H7 (cell line): ENCODE measurements at regions not wholly inside any gene's neighbourhood (a gene's known extent, or its start where the extent isn't known, plus 50 kb on each side); places are given as distances from the start of the nearest gene placed in this dataset.
"Not testable (repeated sequence)": the region's sequence is repeated elsewhere in the genome, so short reads cannot be mapped to it uniquely, and the experiment has no call there.

ENCODE experiments used
- DNase-seq: peaks from one replicate; pipeline ENCODE4 v3.0.0; 2012
- H3K27me3 ChIP-seq: 2 replicates; pipeline ENCODE4 v1.6.0; 2011; ENCODE audit warnings: mild to moderate bottlenecking, low read length; ENCODE audit not compliant: control insufficient read depth, insufficient read depth
- H3K36me3 ChIP-seq: replicated peaks from 2 replicates; pipeline ENCODE4 v1.5.1; 2011; ENCODE audit warnings: low read length; ENCODE audit not compliant: control insufficient read depth, insufficient read depth
- H3K4me3 ChIP-seq: 2 replicates; pipeline ENCODE4 v1.5.1; 2011; ENCODE audit warnings: low read depth, mild to moderate bottlenecking, control low read depth, low read length, moderate library complexity; ENCODE audit not compliant: insufficient read depth

DNA sequence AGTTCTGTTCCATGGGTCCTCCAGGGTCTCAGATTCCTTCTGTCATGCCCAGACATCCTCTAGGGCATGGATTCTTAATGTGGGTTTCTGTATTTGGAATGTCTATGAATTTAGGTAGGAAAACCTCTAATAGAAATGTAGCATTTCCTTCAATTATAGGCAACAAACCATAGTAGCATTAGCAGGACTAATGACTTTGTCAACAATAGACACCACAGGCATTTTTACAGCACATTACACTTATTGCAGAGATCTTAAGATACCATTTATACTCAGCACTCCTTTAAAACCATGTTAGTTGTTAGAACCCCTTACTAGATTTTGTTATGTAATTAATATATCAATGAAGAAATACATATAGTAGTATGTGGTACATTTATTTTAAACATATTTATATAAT, 77.8 kb upstream of the TBC1D5 start:
- H3K36me3 ChIP-seq: no peaks in the 10 kb centered on the region
- H3K4me3 ChIP-seq: no peak overlapping the region
- DNase-seq: no peak
- H3K27me3 ChIP-seq: no peaks in the 10 kb centered on the region

DNA sequence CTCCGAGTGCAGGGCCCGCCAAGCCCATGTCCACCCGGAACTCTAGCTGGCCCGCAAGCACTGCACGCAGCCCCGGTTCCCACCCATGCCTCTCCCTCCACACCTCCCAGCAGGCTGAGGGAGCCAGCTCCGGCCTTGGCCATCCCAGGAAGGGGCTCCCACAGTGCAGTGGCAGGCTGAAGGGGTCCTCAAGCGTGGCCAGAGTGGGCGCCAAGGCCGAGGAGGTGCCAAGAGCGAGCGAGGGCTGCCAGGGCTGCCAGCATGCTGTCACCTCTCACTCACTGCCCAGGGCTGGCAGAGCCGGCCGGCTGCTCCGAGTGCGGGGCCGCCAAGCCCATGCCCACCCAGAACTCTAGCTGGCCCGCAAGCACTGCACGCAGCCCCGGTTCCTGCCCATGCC, 75.5 kb upstream of the TBC1D5 start:
- not testable (repeated sequence) for H3K36me3 ChIP-seq, DNase-seq, H3K27me3 ChIP-seq, H3K4me3 ChIP-seq

DNA sequence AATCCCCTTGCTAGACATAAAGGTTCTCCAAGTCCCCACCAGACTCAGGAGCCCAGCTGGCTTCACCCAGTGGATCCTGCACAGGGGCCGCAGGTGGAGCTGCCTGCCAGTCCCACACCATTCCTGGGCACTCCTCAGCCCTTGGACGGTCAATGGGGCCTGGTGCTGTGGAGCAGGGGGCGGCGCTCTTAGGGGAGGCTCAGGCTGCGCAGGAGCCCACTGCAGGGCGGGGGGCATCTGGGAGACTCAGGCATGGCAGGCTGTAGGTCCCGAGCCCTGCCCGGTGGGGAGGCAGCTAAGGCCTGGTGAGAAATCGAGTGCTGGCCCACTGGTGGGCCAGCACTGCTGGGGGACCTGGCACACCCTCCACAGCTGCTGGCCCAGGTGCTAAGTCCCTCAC, 75.1 kb upstream of the TBC1D5 start:
- DNase-seq: no peak
- Histone ChIP-seq H3K36me3 (no peaks in the 10 kb centered on the region), H3K4me3 (no peak overlapping the region), H3K27me3 (no peaks in the 10 kb centered on the region)

DNA sequence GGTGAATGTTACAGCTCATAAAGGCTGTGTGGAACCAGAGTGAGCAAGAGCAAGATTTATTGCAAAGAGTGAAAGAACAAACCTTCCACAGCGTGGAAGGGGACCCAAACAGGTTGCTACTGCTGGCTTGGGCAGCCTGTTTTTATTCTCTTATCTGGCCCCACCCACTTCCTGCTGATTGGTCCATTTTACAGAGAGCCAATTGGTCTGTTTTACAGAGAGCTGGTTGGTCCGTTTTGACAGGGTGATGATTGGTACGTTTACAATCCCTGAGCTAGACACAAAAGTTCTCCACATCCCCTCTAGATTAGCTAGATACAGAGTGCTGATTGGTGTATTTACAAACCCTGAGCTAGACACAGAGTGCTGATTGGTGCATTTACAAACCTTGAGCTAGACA, 74.4 kb upstream of the TBC1D5 start:
- DNase-seq, H3K27me3 ChIP-seq, H3K36me3 ChIP-seq, H3K4me3 ChIP-seq: not testable (repeated sequence)

DNA sequence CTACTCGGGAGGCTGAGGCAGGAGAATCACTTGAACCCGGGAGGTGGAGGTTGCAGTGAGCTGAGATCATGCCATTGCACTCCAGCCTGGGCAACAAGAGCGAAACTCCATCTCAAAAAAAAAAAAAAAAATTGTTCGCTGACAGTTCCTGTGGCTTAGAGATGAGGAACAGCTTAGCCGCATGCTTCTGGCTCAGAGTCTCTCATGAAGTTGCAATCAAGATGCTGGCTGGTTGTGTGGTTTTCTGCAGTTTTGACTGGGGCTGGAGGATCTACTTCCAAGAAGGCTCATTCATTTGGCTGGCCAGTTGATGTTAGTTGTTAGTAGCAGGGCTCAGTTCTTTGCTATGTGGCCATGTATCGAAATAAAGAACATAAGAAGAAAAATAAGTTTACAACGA, 69.9 kb upstream of the TBC1D5 start:
- H3K27me3 ChIP-seq, H3K4me3 ChIP-seq, DNase-seq, H3K36me3 ChIP-seq: not testable (repeated sequence)

DNA sequence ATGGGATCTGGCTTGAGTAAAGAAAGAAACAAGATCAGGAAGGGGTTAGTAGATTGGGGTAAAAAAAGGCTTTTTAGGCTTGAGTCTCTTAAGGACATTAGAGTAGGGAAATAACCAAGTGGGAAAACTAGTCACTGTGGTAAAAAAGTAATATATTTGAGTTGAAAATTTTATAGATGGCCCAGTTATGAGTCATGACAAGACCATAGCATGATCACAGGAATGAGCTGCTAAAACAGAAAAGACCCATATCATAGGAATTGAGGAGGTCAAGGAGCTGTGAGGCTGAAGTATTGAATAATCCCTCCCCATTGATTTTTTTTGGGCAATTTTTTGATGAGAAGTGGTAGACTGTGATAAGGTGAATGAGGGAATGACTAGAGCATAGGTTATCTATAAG, 69.2 kb upstream of the TBC1D5 start:
- no peaks in the 10 kb centered on the region for H3K36me3 ChIP-seq
- DNase-seq: no peak
- no peak overlapping the region for H3K4me3 ChIP-seq
- no peaks in the 10 kb centered on the region for H3K27me3 ChIP-seq

DNA sequence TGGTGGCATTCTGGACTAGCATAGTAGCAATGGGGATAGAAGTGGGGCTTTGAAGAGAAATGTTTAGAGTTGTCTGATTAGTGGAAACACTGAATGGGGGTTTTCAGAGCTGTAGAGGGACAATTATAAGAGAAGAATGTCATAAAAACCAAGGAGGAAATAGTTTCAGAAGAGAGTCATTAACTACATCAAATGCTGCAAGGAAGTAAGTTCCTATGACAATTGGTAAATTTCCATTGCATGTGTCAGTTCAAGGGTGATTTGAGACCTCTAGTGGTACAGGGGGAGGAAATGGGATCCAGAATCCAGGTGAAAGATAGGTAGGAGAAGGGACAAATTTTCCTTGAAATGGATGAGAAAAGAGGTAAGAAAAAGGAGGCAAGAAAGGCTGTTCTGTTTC, 68.3 kb upstream of the TBC1D5 start:
- DNase-seq: peak; percentile 36
- Histone ChIP-seq H3K36me3 (no peaks in the 10 kb centered on the region), H3K27me3 (no peaks in the 10 kb centered on the region), H3K4me3 (no peak overlapping the region)

DNA sequence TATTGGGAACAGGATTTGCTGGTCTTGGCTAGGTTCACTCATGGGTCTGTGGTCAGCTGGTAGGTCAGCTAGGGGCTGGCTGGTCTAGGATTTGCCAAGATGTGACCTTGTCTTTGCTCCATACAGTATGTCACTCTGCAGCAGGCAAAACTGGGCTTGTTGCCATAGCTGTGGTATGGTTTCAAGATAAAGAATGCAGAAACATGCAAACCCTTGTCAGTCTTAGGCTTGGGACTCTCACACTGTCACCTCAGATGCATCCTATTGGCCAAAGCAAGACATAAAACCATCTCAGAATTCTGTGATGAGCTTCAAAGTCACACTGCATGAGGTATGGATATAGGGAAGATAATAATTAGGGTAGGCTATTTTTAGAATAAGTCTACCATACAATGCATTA, 66.6 kb upstream of the TBC1D5 start:
- H3K27me3 ChIP-seq: no peaks in the 10 kb centered on the region
- H3K36me3 ChIP-seq: no peaks in the 10 kb centered on the region
- H3K4me3 ChIP-seq: no peak overlapping the region
- DNase-seq: no peak

DNA sequence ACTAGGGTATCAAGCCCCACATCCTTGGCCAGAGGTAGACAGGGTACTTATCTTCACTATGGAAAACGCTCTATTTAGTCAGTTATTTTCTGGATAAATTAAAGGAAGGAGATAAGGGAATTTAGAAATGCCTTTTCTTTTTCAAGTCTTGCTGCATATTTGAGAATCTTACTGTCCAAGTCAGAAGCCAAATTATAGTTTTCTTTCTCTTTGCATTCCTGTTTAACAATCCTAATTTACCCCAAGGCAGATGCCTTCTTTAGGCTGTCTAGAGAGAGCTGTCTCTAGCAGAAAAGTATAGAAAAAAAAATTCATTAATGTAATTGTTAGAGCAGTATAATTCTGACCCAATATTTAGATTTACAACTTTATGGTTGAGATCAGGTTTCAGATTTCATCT, 64.4 kb upstream of the TBC1D5 start:
- no peak overlapping the region for H3K4me3 ChIP-seq
- H3K27me3 ChIP-seq: no peaks in the 10 kb centered on the region
- no peaks in the 10 kb centered on the region for H3K36me3 ChIP-seq
- no peak for DNase-seq

DNA sequence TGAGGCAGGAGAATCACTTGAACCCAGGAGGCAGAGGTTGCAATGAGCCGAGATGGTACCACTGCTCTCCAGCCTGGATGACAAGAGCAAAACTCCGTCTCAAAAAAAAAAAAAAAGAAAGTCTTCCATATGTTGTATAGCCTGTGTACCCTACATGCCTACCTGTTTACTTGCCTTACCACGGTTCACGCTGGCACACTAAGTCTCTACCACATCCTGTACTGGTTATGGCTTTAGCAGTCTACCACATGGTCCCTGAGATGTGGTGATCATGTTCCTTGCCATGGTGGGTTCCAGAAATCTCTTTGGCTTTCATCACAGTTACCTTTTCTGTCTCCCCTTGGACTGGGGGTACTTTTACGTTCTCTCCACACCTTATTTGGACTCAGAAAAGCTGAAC, 63.8 kb upstream of the TBC1D5 start:
- Histone ChIP-seq H3K36me3 (no peaks in the 10 kb centered on the region), H3K4me3 (no peak overlapping the region), H3K27me3 (no peaks in the 10 kb centered on the region)
- no peak for DNase-seq

DNA sequence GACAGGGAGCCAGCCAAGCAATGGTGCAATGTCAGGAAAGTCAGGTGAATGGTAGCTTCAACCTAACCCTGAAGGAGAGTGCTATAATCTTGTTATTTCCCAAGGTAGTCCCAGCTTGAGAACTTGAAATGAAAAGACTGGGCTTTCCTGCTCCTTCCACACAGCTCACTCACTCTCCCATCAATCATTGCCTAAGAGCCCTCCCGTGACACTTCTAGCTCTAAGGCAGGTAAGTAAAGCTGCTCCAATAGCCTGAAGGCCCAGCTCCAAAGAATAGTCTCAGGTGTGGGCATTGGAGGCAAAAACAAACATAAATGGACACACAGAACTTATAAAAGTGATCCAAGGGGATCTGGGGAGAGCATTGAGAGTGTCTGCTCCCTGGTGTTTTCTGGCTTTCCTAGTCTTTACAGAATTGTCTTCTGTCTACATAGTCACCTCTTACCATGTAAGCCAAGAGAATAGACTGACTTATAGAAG, 63.1 kb upstream of the TBC1D5 start:
- no peaks in the 10 kb centered on the region for H3K36me3 ChIP-seq
- DNase-seq: no peak
- H3K27me3 ChIP-seq: no peaks in the 10 kb centered on the region
- H3K4me3 ChIP-seq: no peak overlapping the region

DNA sequence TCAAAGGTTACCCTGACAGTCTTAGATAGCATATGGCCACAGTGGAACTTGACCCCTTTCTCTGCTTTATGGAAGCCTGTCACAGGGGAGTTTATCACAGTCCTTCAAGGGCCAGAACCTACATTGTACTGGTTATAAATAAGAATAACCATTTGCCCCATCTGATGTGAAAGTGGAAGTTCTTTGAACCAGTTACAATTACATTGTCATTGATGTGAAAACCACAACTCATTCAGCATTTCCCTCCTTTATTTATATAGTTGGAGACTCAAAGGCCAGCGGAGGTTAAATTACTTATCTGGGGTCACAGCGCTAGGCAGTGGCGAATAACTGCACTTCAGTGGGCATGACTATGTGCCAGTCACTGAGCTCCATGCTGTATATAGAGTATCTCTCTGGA, 60.5 kb upstream of the TBC1D5 start:
- H3K36me3 ChIP-seq: no peaks in the 10 kb centered on the region
- H3K4me3 ChIP-seq: no peak overlapping the region
- no peaks in the 10 kb centered on the region for H3K27me3 ChIP-seq
- DNase-seq: no peak

DNA sequence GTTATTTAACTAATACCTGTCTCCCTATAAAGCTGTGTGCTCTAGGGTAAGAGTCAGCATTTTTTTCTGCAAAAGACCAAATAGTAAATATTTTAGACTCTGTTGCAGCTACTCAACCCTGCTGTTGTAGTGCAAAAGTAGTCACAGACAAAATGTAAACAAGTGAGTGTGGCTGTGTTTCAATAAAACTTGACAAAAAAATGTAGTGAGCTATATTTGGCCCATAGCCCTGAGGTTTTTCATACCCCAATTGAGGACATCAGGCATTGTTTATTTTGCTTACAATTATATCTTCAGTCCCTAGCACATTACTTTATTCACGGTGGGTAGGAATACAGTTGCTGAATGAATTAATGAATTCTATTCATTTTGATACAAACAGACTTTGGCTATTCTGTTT, 58.7 kb upstream of the TBC1D5 start:
- Histone ChIP-seq H3K27me3 (no peaks in the 10 kb centered on the region), H3K4me3 (no peak overlapping the region), H3K36me3 (no peaks in the 10 kb centered on the region)
- DNase-seq: no peak

DNA sequence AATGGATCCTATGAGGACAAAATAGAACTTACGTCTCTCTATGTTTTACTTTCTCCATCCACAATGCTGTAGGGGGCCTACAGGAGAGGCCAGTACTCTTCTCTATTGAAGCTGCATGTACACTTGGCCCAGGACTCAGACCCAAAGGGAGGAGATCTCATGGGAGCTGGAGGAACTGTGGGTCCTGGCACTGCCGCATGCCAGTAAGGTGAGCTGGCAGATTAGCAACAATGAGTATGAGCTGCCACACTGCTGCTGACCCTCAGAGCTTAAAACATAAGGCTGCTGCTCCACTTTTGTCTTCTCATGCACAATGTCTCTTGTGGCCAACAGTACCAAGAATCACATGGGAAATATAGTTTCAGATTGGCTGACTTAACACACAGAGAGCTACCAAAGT, 57.8 kb upstream of the TBC1D5 start:
- Histone ChIP-seq H3K36me3 (no peaks in the 10 kb centered on the region), H3K4me3 (no peak overlapping the region), H3K27me3 (no peaks in the 10 kb centered on the region)
- DNase-seq: no peak

DNA sequence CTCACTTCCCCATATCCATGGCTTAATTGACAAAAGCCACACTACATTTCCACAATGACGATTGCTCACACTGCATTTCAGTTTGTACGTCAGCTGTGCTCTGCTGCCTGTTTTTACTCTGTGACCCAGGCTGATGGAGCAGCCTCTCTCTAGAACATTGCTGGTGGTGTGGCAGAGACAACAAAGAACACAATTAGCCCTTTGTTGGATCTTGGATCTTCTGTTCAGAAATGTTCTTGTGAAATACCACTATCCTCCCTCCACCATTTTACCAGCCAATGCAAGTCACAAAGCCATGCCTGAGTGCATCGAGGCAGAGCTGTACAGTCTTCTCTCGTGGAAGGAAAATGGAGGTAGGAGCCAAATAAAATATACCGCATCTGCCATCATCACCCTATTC, 56.9 kb upstream of the TBC1D5 start:
- DNase-seq: no peak
- H3K4me3 ChIP-seq: no peak overlapping the region
- no peaks in the 10 kb centered on the region for H3K36me3 ChIP-seq
- no peaks in the 10 kb centered on the region for H3K27me3 ChIP-seq

DNA sequence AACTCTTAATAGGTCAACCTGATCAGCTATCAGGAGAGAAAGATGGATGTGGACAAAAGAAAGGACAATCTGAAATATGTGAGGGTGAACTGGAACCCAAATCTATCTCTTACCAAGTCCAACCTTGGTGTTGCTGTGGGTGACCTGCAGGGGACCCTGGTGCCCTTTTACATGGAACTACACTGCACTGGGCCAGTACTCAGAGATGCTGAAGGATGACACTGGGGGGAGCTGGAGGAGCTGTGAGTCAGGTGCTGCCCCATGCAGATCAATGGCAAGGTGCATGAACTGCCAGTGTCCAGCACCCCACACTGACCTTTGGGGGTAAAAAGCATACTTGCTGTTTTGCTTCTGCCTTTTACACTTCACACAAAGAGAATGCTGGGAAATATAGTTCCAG, 55.6 kb upstream of the TBC1D5 start:
- H3K36me3 ChIP-seq: no peaks in the 10 kb centered on the region
- H3K27me3 ChIP-seq: no peaks in the 10 kb centered on the region
- DNase-seq: peak; percentile 54
- no peak overlapping the region for H3K4me3 ChIP-seq
